K562 (cell line): ENCODE measurements at regions not wholly inside any gene's neighbourhood (a gene's known extent, or its start where the extent isn't known, plus 50 kb on each side); places are given as distances from the start of the nearest gene placed in this dataset.

Experiments
- ATAC-seq: fragments of 200-7000 bp; cut with Tn5 transposase; 3 replicates; pipeline ENCODE4 v1.9.1; 2020; ENCODE audit warnings: moderate library complexity
- BruUV-seq: library from RNA; stranded (reverse); fragments of 400-500 nt; replicated peaks from 2 replicates; lab custom pipeline; 2021; lab: Mats Ljungman, UMichigan
- CTCF ChIA-PET: fragments of 300-600 bp; formaldehyde crosslinking; extraction: SDS; loops from one replicate; lab custom pipeline; 2021; ENCODE audit warnings: low intra/inter-chr PET ratio; lab: Yijun Ruan, JAX
- POLR2A ChIA-PET: fragments of 300-600, 350-650 bp; sonication (Branson Sonifier 250); formaldehyde crosslinking; extraction: SDS; loops from one replicate; lab custom pipeline; 2021; ENCODE audit warnings: antibody characterized with exemption, inconsistent platforms; lab: Yijun Ruan, JAX
- DNase-seq, 4 experiments: peaks; one replicate each; pipeline versions ENCODE4 v3.0.0 to v3.0.0-alpha.2; 2011 to 2018; ENCODE audit warnings: low spot score in 3 of 4, mixed read lengths in 3 of 4; ENCODE audit errors: extremely low read depth in 1 of 4
- FAIRE-seq: peaks from 2 replicates; lab custom pipeline; 2011; peaks lifted over from hg19 to GRCh38; lab: Jason Lieb, UNC
- H2AFZ ChIP-seq: 2 replicates; pipeline ENCODE4 v1.6.0; 2011; ENCODE audit warnings: low read depth, low read length, control low read depth, inconsistent platforms
- H3K27ac ChIP-seq: fragments of 200-600 bp; 3 replicates; pipeline ENCODE4 v1.8.0; 2011; ENCODE audit warnings: low read depth, mild to moderate bottlenecking, control low read depth, inconsistent platforms, low read length, moderate library complexity, mixed read lengths; ENCODE audit errors: extremely low read depth
- H3K27me3 ChIP-seq, 2 experiments: fragments of 300-600 bp in 1 of 2; 2 replicates in 1 of 2; 3 replicates in 1 of 2; pipeline versions ENCODE4 v1.6.0 to v1.8.0; 2011; ENCODE audit warnings: inconsistent platforms in 2 of 2, low read length in 2 of 2, mild to moderate bottlenecking in 1 of 2, mixed read lengths in 1 of 2, moderate library complexity in 1 of 2; ENCODE audit not compliant: control insufficient read depth in 2 of 2, insufficient read depth in 2 of 2
- H3K36me3 ChIP-seq: fragments of 300-600 bp; 3 replicates; pipeline ENCODE4 v1.8.0; 2011; ENCODE audit warnings: mild to moderate bottlenecking, low read length, inconsistent platforms; ENCODE audit not compliant: control insufficient read depth, insufficient read depth
- H3K4me1 ChIP-seq, 2 experiments: fragments of 200-600 bp in 1 of 2; replicated peaks in 1 of 2; 2 replicates in 1 of 2; 3 replicates in 1 of 2; pipeline versions ENCODE4 v1.5.1 to v1.8.0; 2011; ENCODE audit warnings: inconsistent platforms in 2 of 2, low read length in 2 of 2, mild to moderate bottlenecking in 1 of 2, mixed read lengths in 1 of 2, moderate library complexity in 1 of 2; ENCODE audit not compliant: control insufficient read depth in 2 of 2, insufficient read depth in 2 of 2
- H3K4me2 ChIP-seq: 2 replicates; pipeline ENCODE4 v1.6.1; 2011; ENCODE audit warnings: low read length, control low read depth, inconsistent platforms, mixed read lengths; ENCODE audit not compliant: insufficient read depth
- H3K4me3 ChIP-seq: fragments of 200-600 bp; sonication (generic), shearing (Covaris generic); 2 replicates; pipeline ENCODE4 v1.5.1; 2016; ENCODE audit warnings: control low read depth, inconsistent platforms
- H3K79me2 ChIP-seq: fragments of 200-600 bp; 3 replicates; pipeline ENCODE4 v1.8.0; 2011; ENCODE audit warnings: low read length, inconsistent platforms; ENCODE audit not compliant: control insufficient read depth, insufficient read depth
- H3K9ac ChIP-seq, 2 experiments: 2 replicates each; pipeline versions ENCODE4 v1.6.0 to v1.6.1; 2011; ENCODE audit warnings: low read depth in 2 of 2, low read length in 2 of 2, control low read depth in 1 of 2, inconsistent platforms in 1 of 2, mild to moderate bottlenecking in 1 of 2, mixed read lengths in 1 of 2; ENCODE audit not compliant: insufficient read depth in 1 of 2
- H3K9me1 ChIP-seq: one replicate; pipeline ENCODE4 v1.6.0; 2011; ENCODE audit warnings: inconsistent platforms, mild to moderate bottlenecking, low read length, moderate library complexity; ENCODE audit not compliant: control insufficient read depth, insufficient read depth
- H3K9me3 ChIP-seq: replicated peaks from 2 replicates; pipeline ENCODE4 v1.5.1; 2011; ENCODE audit warnings: low read depth, low read length, inconsistent platforms; ENCODE audit not compliant: control insufficient read depth, insufficient read depth
- H4K20me1 ChIP-seq: replicated peaks from 2 replicates; pipeline ENCODE4 v1.6.1; 2011; ENCODE audit warnings: low read length, inconsistent platforms, mixed read lengths; ENCODE audit not compliant: control insufficient read depth, insufficient read depth
- CREBBP ChIP-seq: IDR thresholded peaks from one replicate; pipeline ENCODE4 v1.6.1; 2012; ENCODE audit warnings: low read depth, mild to moderate bottlenecking, control low read depth, inconsistent platforms, low read length
- E2F3 ChIP-seq: fragments of 250-450 bp; sonication (Bioruptor Pico); IDR thresholded peaks from 2 replicates; pipeline ENCODE4 v1.4.0; 2020; ENCODE audit warnings: mild to moderate bottlenecking
- HDAC2 ChIP-seq: fragments of 450-650 bp; IDR thresholded peaks from 2 replicates; pipeline ENCODE4 v1.6.1; 2016; ENCODE audit warnings: mild to moderate bottlenecking
- HNRNPLL ChIP-seq: fragments of 200-400 bp; formaldehyde crosslinking; IDR thresholded peaks from 2 replicates; pipeline ENCODE4 v1.6.1; 2017; ENCODE audit warnings: low read length, low read depth, mild to moderate bottlenecking; ENCODE audit not compliant: poor library complexity, severe bottlenecking
- MCM3 ChIP-seq: fragments of 450-650 bp; IDR thresholded peaks from 2 replicates; pipeline ENCODE4 v1.6.1; 2016
- PCBP2 ChIP-seq: fragments of 200-400 bp; formaldehyde crosslinking; IDR thresholded peaks from 2 replicates; pipeline ENCODE4 v1.6.1; 2018; ENCODE audit warnings: low read length, low read depth, mild to moderate bottlenecking, moderate library complexity; ENCODE audit not compliant: poor library complexity, severe bottlenecking
- POLR3G ChIP-seq: IDR thresholded peaks from 2 replicates; pipeline ENCODE4 v1.6.1; 2011; ENCODE audit not compliant: insufficient read length, insufficient replicate concordance; ENCODE audit errors: extremely low read depth
- PPARD ChIP-seq: fragments of 250-450 bp; sonication (Bioruptor Pico); IDR thresholded peaks from 2 replicates; pipeline ENCODE4 v1.8.0; 2022; ENCODE audit warnings: inconsistent platforms, mild to moderate bottlenecking, moderate library complexity
- RBBP5 ChIP-seq: fragments of 200-600 bp; sonication (generic); IDR thresholded peaks from 2 replicates; pipeline ENCODE4 v1.6.1; 2012; ENCODE audit warnings: borderline replicate concordance, mild to moderate bottlenecking, low read length, control low read depth, inconsistent platforms; ENCODE audit not compliant: insufficient read depth, poor library complexity, severe bottlenecking
- SRSF9 ChIP-seq: fragments of 200-400 bp; formaldehyde crosslinking; IDR thresholded peaks from 2 replicates; pipeline ENCODE4 v1.6.1; 2017; ENCODE audit warnings: low read depth, low read length, borderline replicate concordance
- TBP ChIP-seq: optimal IDR thresholded peaks from 2 replicates; pipeline ENCODE3; 2011; ENCODE audit warnings: low read depth, low read length, improper control_type of control experiment
- TCF7L2 ChIP-seq: fragments of 150-350 bp; IDR thresholded peaks from 2 replicates; pipeline ENCODE4 v1.6.1; 2016; ENCODE audit warnings: low read depth, mild to moderate bottlenecking, low read length, moderate library complexity
- ZKSCAN8 ChIP-seq: fragments of 200-800 bp; sonication (Bioruptor generic); IDR thresholded peaks from 2 replicates; pipeline ENCODE4 v1.6.1; 2016; ENCODE audit warnings: missing genetic modification characterization, missing compliant biosample characterization
- ZNF124 ChIP-seq: sonication (generic); formaldehyde crosslinking; IDR thresholded peaks from 2 replicates; pipeline ENCODE4 v1.8.1; 2022; ENCODE audit warnings: missing genetic modification reagents
- ZNF408 ChIP-seq: fragments of 250-450 bp; sonication (Bioruptor Pico); IDR thresholded peaks from 2 replicates; pipeline ENCODE4 v1.4.0; 2020; ENCODE audit warnings: low read depth, mild to moderate bottlenecking, moderate library complexity
- ZNF77 ChIP-seq: fragments of 250-450 bp; sonication (Bioruptor Pico); IDR thresholded peaks from 2 replicates; pipeline ENCODE4 v1.5.0; 2020
- WGBS: fragments of 100-300 bp; shearing (Covaris generic); methylation state at CpG from one replicate; pipeline ENCODE4 v1.1.6; 2016; ENCODE audit warnings: low coverage, mixed read lengths; ENCODE audit not compliant: insufficient coverage; ENCODE audit errors: missing lambda C conversion rate; 5-methylcytosine and 5-hydroxymethylcytosine counted together
- in situ Hi-C: fragments of 300-500 bp; cut with MboI; formaldehyde crosslinking; loops from 4 replicates; pipeline ENCODE4 v1.15.0; 2018; ENCODE audit warnings: inconsistent platforms, mixed read lengths
- intact Hi-C: fragments of 100-400 bp; cut with micrococcal nuclease; formaldehyde crosslinking; loops from 2 replicates; pipeline ENCODE4 v1.14.2; 2022
- TF ChIP-seq, protein P1 (sequence below): fragments of 450-650 bp; IDR thresholded peaks from 2 replicates; pipeline ENCODE4 v1.6.1; 2014; ENCODE audit warnings: low read depth, mild to moderate bottlenecking, moderate library complexity, borderline replicate concordance
- TF ChIP-seq, protein P2 (sequence below): fragments of 450-650 bp; IDR thresholded peaks from 2 replicates; pipeline ENCODE4 v1.6.1; 2016; ENCODE audit warnings: mild to moderate bottlenecking
- TF ChIP-seq, protein P3 (sequence below): fragments of 250-450 bp; sonication (Bioruptor Pico); IDR thresholded peaks from 2 replicates; pipeline ENCODE4 v1.8.0; 2022; ENCODE audit warnings: moderate library complexity, mild to moderate bottlenecking, inconsistent platforms

DNA sequence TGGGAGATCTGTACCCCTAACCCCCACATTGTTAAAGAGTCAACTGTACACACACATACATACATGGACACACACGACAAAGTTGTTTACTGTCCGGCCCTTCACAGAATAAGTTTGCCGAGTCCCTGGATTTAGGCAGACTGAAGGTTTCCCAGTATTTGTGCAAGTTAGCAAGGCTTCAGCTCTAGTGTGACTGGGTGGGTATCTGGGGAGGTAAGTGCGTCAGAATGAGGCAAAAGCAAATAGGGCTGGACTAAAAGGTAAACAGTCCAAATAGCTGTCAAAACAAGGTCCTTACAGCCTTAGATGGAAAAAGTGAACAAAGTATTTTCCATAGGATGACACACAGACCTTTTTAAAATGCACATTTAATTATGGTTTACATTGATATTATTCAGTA lies 228.4 kb upstream of the UFM1 start:
- no peak overlapping the region for H3K27ac ChIP-seq
- H3K9me1 ChIP-seq = no peaks in the 10 kb centered on the region
- no peak overlapping the region for H3K4me2 ChIP-seq
- BruUV-seq = no TSS peak
- no peaks in the 10 kb centered on the region for H3K79me2 ChIP-seq
- no peaks in the 10 kb centered on the region for H3K9me3 ChIP-seq
- WGBS = 2% methylated on average over 4 of the region's 4 CpGs
- FAIRE-seq (no peak), DNase-seq (no peak), ATAC-seq (no peak)
- ChIA-PET POLR2A (no interaction called here), CTCF (no interaction called here)
- H4K20me1 ChIP-seq = no peaks in the 10 kb centered on the region
- in situ Hi-C loops (no loop called here), intact Hi-C loops (no loop called here)
- H3K4me3 ChIP-seq = no peak overlapping the region
- H3K27me3 ChIP-seq = no peaks in the 10 kb centered on the region
- H3K9ac ChIP-seq = no peak overlapping the region
- no peak overlapping the region for H2AFZ ChIP-seq
- TF ChIP-seq, protein P1, sequence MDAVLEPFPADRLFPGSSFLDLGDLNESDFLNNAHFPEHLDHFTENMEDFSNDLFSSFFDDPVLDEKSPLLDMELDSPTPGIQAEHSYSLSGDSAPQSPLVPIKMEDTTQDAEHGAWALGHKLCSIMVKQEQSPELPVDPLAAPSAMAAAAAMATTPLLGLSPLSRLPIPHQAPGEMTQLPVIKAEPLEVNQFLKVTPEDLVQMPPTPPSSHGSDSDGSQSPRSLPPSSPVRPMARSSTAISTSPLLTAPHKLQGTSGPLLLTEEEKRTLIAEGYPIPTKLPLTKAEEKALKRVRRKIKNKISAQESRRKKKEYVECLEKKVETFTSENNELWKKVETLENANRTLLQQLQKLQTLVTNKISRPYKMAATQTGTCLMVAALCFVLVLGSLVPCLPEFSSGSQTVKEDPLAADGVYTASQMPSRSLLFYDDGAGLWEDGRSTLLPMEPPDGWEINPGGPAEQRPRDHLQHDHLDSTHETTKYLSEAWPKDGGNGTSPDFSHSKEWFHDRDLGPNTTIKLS = no peak
- TF ChIP-seq SRSF9 (no peak), CREBBP (no peak), ZNF408 (CRISPR knock-in tag) (no peak), ZNF77 (CRISPR knock-in tag) (no peak), ZKSCAN8 (CRISPR knock-in tag) (no peak), POLR3G (no peak), TBP (no peak), RBBP5 (no peak), HNRNPLL (no peak), PCBP2 (no peak), E2F3 (no peak), MCM3 (no peak), HDAC2 (no peak), PPARD (no peak), ZNF124 (CRISPR knock-in tag) (no peak), TCF7L2 (no peak)
- TF ChIP-seq, protein P2, sequence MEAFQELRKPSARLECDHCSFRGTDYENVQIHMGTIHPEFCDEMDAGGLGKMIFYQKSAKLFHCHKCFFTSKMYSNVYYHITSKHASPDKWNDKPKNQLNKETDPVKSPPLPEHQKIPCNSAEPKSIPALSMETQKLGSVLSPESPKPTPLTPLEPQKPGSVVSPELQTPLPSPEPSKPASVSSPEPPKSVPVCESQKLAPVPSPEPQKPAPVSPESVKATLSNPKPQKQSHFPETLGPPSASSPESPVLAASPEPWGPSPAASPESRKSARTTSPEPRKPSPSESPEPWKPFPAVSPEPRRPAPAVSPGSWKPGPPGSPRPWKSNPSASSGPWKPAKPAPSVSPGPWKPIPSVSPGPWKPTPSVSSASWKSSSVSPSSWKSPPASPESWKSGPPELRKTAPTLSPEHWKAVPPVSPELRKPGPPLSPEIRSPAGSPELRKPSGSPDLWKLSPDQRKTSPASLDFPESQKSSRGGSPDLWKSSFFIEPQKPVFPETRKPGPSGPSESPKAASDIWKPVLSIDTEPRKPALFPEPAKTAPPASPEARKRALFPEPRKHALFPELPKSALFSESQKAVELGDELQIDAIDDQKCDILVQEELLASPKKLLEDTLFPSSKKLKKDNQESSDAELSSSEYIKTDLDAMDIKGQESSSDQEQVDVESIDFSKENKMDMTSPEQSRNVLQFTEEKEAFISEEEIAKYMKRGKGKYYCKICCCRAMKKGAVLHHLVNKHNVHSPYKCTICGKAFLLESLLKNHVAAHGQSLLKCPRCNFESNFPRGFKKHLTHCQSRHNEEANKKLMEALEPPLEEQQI = no peak
- TF ChIP-seq, protein P3, sequence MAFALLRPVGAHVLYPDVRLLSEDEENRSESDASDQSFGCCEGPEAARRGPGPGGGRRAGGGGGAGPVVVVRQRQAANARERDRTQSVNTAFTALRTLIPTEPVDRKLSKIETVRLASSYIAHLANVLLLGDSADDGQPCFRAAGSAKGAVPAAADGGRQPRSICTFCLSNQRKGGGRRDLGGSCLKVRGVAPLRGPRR (CRISPR knock-in tag) = no peak
- H3K36me3 ChIP-seq = no peaks in the 10 kb centered on the region
- no peaks in the 10 kb centered on the region for H3K4me1 ChIP-seq
